A549 (cell line): ENCODE measurements at regions not wholly inside any gene's neighbourhood (a gene's known extent, or its start where the extent isn't known, plus 50 kb on each side); places are given as distances from the start of the nearest gene placed in this dataset.

Experiments used
- ATAC-seq, 2 experiments: fragments of 200-7000 bp in 1 of 2; fragments of >200 bp in 1 of 2; cut with Nextera tagmentation in 1 of 2; cut with Tn5 transposase in 1 of 2; 3 replicates each; pipeline versions ENCODE4 v1.8.0 to v1.9.1; 2018 to 2020; ENCODE audit warnings: mild to moderate bottlenecking in 1 of 2, moderate library complexity in 1 of 2
- CTCF ChIA-PET: fragments of 300-600 bp; sonication (Branson Sonifier 250); formaldehyde crosslinking; extraction: SDS; loops from one replicate; lab custom pipeline; 2021; ENCODE audit warnings: antibody characterized with exemption, inconsistent platforms; lab: Yijun Ruan, JAX
- POLR2A ChIA-PET: fragments of 350-600 bp; formaldehyde crosslinking; extraction: SDS; loops from one replicate; lab custom pipeline; 2021; ENCODE audit warnings: antibody characterized with exemption, inconsistent platforms; lab: Yijun Ruan, JAX
- DNase-seq, 2 experiments: peaks; one replicate each; pipeline versions ENCODE4 v3.0.0 to v3.0.0-alpha.2; 2011 to 2016; ENCODE audit warnings: low read depth in 1 of 2, low spot score in 1 of 2
- FAIRE-seq: peaks from 2 replicates; lab custom pipeline; 2011; peaks lifted over from hg19 to GRCh38; lab: Jason Lieb, UNC
- H3K27ac ChIP-seq, 2 experiments: fragments of >200 bp; sonication (Bioruptor Twin); formaldehyde crosslinking; 3 replicates each; pipeline ENCODE4 v1.5.1; 2016 to 2017
- H3K4me1 ChIP-seq: fragments of >200 bp; sonication (Bioruptor Twin); formaldehyde crosslinking; 3 replicates; pipeline ENCODE4 v1.6.1; 2016
- H3K4me2 ChIP-seq: fragments of >200 bp; sonication (Bioruptor Twin); formaldehyde crosslinking; 3 replicates; pipeline ENCODE4 v1.6.1; 2016
- H3K4me3 ChIP-seq: fragments of >200 bp; sonication (Bioruptor Twin); formaldehyde crosslinking; 3 replicates; pipeline ENCODE4 v1.5.1; 2016
- H3K9me3 ChIP-seq: fragments of >200 bp; sonication (Bioruptor Twin); formaldehyde crosslinking; 3 replicates; pipeline ENCODE4 v1.6.1; 2016
- ATOH8 ChIP-seq: fragments of 250-450 bp; sonication (Bioruptor Pico); IDR thresholded peaks from 2 replicates; pipeline ENCODE4 v1.5.0; 2020; ENCODE audit warnings: low read depth, mild to moderate bottlenecking, moderate library complexity
- BHLHE40 ChIP-seq: IDR thresholded peaks from 2 replicates; pipeline ENCODE4 v1.6.1; 2012; ENCODE audit warnings: low read depth, low read length, inconsistent platforms
- CHD4 ChIP-seq: fragments of 200-600 bp; sonication (generic); IDR thresholded peaks from 2 replicates; pipeline ENCODE4 v1.6.1; 2016; ENCODE audit warnings: antibody characterized with exemption, mild to moderate bottlenecking, borderline replicate concordance
- EHMT2 ChIP-seq: fragments of 200-600 bp; sonication (generic); IDR thresholded peaks from 2 replicates; pipeline ENCODE4 v1.6.1; 2016; ENCODE audit warnings: antibody characterized with exemption, low read depth, mild to moderate bottlenecking, moderate library complexity
- EP300 ChIP-seq, 2 experiments: fragments of >200 bp; sonication (Bioruptor Twin); formaldehyde crosslinking; IDR thresholded peaks; 2 replicates in 1 of 2; 3 replicates in 1 of 2; pipeline ENCODE4 v1.6.1; 2016 to 2017
- HES2 ChIP-seq: fragments of >200 bp; sonication (Bioruptor Twin); formaldehyde crosslinking; IDR thresholded peaks from 2 replicates; pipeline ENCODE4 v1.6.1; 2016
- HEYL ChIP-seq: fragments of 250-450 bp; sonication (Bioruptor Pico); IDR thresholded peaks from 2 replicates; pipeline ENCODE4 v1.8.0; 2021; ENCODE audit warnings: mild to moderate bottlenecking, moderate library complexity
- HMGXB4 ChIP-seq: fragments of 250-450 bp; sonication (Bioruptor Pico); IDR thresholded peaks from 2 replicates; pipeline ENCODE4 v1.5.0; 2021; ENCODE audit warnings: mild to moderate bottlenecking, moderate library complexity, borderline replicate concordance
- HOXB13 ChIP-seq: fragments of 250-450 bp; sonication (Bioruptor Pico); IDR thresholded peaks from 2 replicates; pipeline ENCODE4 v1.5.0; 2020; ENCODE audit warnings: low read depth, mild to moderate bottlenecking, moderate library complexity
- JUNB ChIP-seq: fragments of >200 bp; sonication (Bioruptor Twin); formaldehyde crosslinking; IDR thresholded peaks from 2 replicates; pipeline ENCODE4 v1.6.1; 2016
- NFE2L2 ChIP-seq: fragments of 150-350 bp; conservative IDR thresholded peaks from 2 replicates; pipeline ENCODE4 v1.6.1; 2014; ENCODE audit warnings: low read length
- NPAS2 ChIP-seq: fragments of 250-450 bp; sonication (Bioruptor Pico); IDR thresholded peaks from 2 replicates; pipeline ENCODE4 v1.8.0; 2022; ENCODE audit warnings: mild to moderate bottlenecking, moderate library complexity, borderline replicate concordance
- PBX3 ChIP-seq: IDR thresholded peaks from 2 replicates; pipeline ENCODE4 v1.6.1; 2012
- POLR2A ChIP-seq: IDR thresholded peaks from 2 replicates; pipeline ENCODE4 v1.6.1; 2012; ENCODE audit warnings: mild to moderate bottlenecking, low read length
- POLR2AphosphoS2 ChIP-seq: conservative IDR thresholded peaks from 2 replicates; pipeline ENCODE4 v1.6.1; 2012; ENCODE audit warnings: low read length, improper control_type of control experiment, inconsistent platforms
- RCOR1 ChIP-seq: fragments of 150-350 bp; IDR thresholded peaks from 2 replicates; pipeline ENCODE4 v1.6.1; 2014; ENCODE audit warnings: antibody characterized with exemption, low read length, low read depth
- REST ChIP-seq: fragments of 200-600 bp; sonication (generic); IDR thresholded peaks from 2 replicates; pipeline ENCODE4 v1.6.1; 2016; ENCODE audit warnings: antibody characterized with exemption, mild to moderate bottlenecking, moderate library complexity
- RFX5 ChIP-seq: fragments of 450-650 bp; IDR thresholded peaks from 2 replicates; pipeline ENCODE4 v1.7.1; 2014; ENCODE audit warnings: antibody characterized with exemption, mild to moderate bottlenecking, moderate library complexity
- TP53 ChIP-seq: fragments of 250-450 bp; sonication (Bioruptor Pico); IDR thresholded peaks from 2 replicates; pipeline ENCODE4 v1.5.0; 2021; ENCODE audit warnings: mild to moderate bottlenecking, moderate library complexity
- USF2 ChIP-seq: fragments of 450-650 bp; IDR thresholded peaks from 2 replicates; pipeline ENCODE4 v1.6.1; 2014; ENCODE audit warnings: antibody characterized with exemption
- ZFP36 ChIP-seq: fragments of 450-650 bp; IDR thresholded peaks from 2 replicates; pipeline ENCODE4 v1.6.1; 2014; ENCODE audit warnings: borderline replicate concordance; ENCODE audit not compliant: partially characterized antibody
- ZSCAN20 ChIP-seq: fragments of 250-450 bp; sonication (Bioruptor Pico); IDR thresholded peaks from 2 replicates; pipeline ENCODE4 v1.8.0; 2022; ENCODE audit warnings: mild to moderate bottlenecking, moderate library complexity
- WGBS: methylation state at CpG from one replicate; pipeline ENCODE4 v1.1.6; 2017; ENCODE audit errors: missing lambda C conversion rate; 5-methylcytosine and 5-hydroxymethylcytosine counted together

- WGBS, result 4% methylated on average over 2 of the region's 2 CpGs
- no peaks in the 10 kb centered on the region for H3K9me3 ChIP-seq
- POLR2A ChIA-PET, result no interaction called here
- no peak for TF ChIP-seq NFE2L2
- TF ChIP-seq NPAS2, result no peak
- TF ChIP-seq BHLHE40, result no peak
- no peak for TF ChIP-seq RFX5
- no peak for TF ChIP-seq ATOH8 (CRISPR knock-in tag)
- TF ChIP-seq ZSCAN20, result no peak
- TF ChIP-seq REST, result no peak
- no peak for TF ChIP-seq POLR2A
- no peak for TF ChIP-seq EHMT2
- no peak for TF ChIP-seq PBX3
- no peak for TF ChIP-seq EP300 (IDR thresholded peaks at IDR 0.05)
- TF ChIP-seq, all 56 proteins: peak for 0
- CTCF ChIA-PET, result no interaction called here
- ATAC-seq, result no peak
- no peak for DNase-seq
- no peak overlapping the region for H3K27ac ChIP-seq
- H3K4me2 ChIP-seq, result no peak overlapping the region
- no peak overlapping the region for H3K4me3 ChIP-seq
- FAIRE-seq, result no peak
- no peaks in the 10 kb centered on the region for H3K4me1 ChIP-seq
These were observed 95.0 kb upstream of the GIMD1 start for GRCh38 chr4:106463622-106464021.

- Histone ChIP-seq H3K4me2 (no peak overlapping the region), H3K27ac (no peak overlapping the region), H3K4me3 (no peak overlapping the region), H3K9me3 (no peaks in the 10 kb centered on the region), H3K4me1 (no peaks in the 10 kb centered on the region)
- TF ChIP-seq ATOH8 (CRISPR knock-in tag) (no peak), BHLHE40 (no peak), HOXB13 (CRISPR knock-in tag) (no peak), JUNB (no peak), HEYL (CRISPR knock-in tag) (no peak), USF2 (no peak), ZFP36 (no peak), CHD4 (no peak), RCOR1 (no peak), TP53 (no peak), RFX5 (no peak), HES2 (no peak), EP300 (IDR thresholded peaks at IDR 0.05) (no peak), HMGXB4 (CRISPR knock-in tag) (no peak), POLR2AphosphoS2 (no peak)
- WGBS, result 18% methylated on average over 2 of the region's 2 CpGs
- no peak for FAIRE-seq
- DNase-seq, result no peak
- ChIA-PET POLR2A (no interaction called here), CTCF (no interaction called here)
- ATAC-seq, result no peak
These were observed 86.0 kb upstream of the GIMD1 start for GRCh38 chr4:106454581-106454980.
